GM19351 (cell line): ENCODE measurements at regions not wholly inside any gene's neighbourhood (a gene's known extent, or its start where the extent isn't known, plus 50 kb on each side); places are given as distances from the start of the nearest gene placed in this dataset.
A peak's percentile ranks its signal among the peaks of the same experiment; 100 is the strongest.

ENCODE experiments used
- ATAC-seq: cut with Tn5 transposase; IDR thresholded peaks from one replicate; pipeline ENCODE4 v1.9.1; 2021; ENCODE audit warnings: mild to moderate bottlenecking, moderate library complexity; ENCODE audit not compliant: unreplicated experiment

- ATAC-seq, result no peak
Observed at GRCh38 chr12:42774238-42774637, 184.7 kb upstream of the PRICKLE1 start.

GRCh38 chr12:42770261-42770660, 180.7 kb upstream of the PRICKLE1 start:
- ATAC-seq, result no peak

- ATAC-seq, result no peak
Observed at GRCh38 chr12:42769455-42769854, 179.9 kb upstream of the PRICKLE1 start.

GRCh38 chr12:42767998-42768397, 178.5 kb upstream of the PRICKLE1 start:
- no peak for ATAC-seq

GRCh38 chr12:42767326-42767954, 177.9 kb upstream of the PRICKLE1 start:
- no peak for ATAC-seq

- no peak for ATAC-seq
Observed at GRCh38 chr12:42766754-42767153, 177.2 kb upstream of the PRICKLE1 start.

GRCh38 chr12:42766026-42766425, 176.5 kb upstream of the PRICKLE1 start:
- ATAC-seq, result no peak

GRCh38 chr12:42763682-42764081, 174.1 kb upstream of the PRICKLE1 start:
- ATAC-seq, result no peak

GRCh38 chr12:42762395-42762925, 172.9 kb upstream of the PRICKLE1 start:
- ATAC-seq, result no peak

GRCh38 chr12:42761601-42762350, 172.2 kb upstream of the PRICKLE1 start:
- no peak for ATAC-seq

GRCh38 chr12:42761086-42761485, 171.5 kb upstream of the PRICKLE1 start:
- ATAC-seq, result no peak

- no peak for ATAC-seq
Observed at GRCh38 chr12:42760550-42760949, 171.0 kb upstream of the PRICKLE1 start.

GRCh38 chr12:42759622-42760273, 170.2 kb upstream of the PRICKLE1 start:
- ATAC-seq, result no peak

- ATAC-seq, result no peak
Observed at GRCh38 chr12:42758806-42759205, 169.3 kb upstream of the PRICKLE1 start.

- no peak for ATAC-seq
Observed at GRCh38 chr12:42757624-42758119, 168.1 kb upstream of the PRICKLE1 start.

GRCh38 chr12:42756841-42757623, 167.5 kb upstream of the PRICKLE1 start:
- peak; percentile 39 for ATAC-seq

GRCh38 chr12:42750356-42750755, 160.8 kb upstream of the PRICKLE1 start:
- no peak for ATAC-seq

GRCh38 chr12:42749239-42749638, 159.7 kb upstream of the PRICKLE1 start:
- ATAC-seq, result no peak

GRCh38 chr12:42744539-42745182, 155.1 kb upstream of the PRICKLE1 start:
- ATAC-seq, result no peak

- no peak for ATAC-seq
Observed at GRCh38 chr12:42742716-42743115, 153.2 kb upstream of the PRICKLE1 start.
